RWPE1 (cell line): ENCODE measurements at regions not wholly inside any gene's neighbourhood (a gene's known extent, or its start where the extent isn't known, plus 50 kb on each side); places are given as distances from the start of the nearest gene placed in this dataset.

ENCODE experiments used
- CTCF ChIA-PET: fragments of 350-600 bp; sonication (Branson Sonifier 250); formaldehyde crosslinking; extraction: SDS; loops from one replicate; lab custom pipeline; 2021; lab: Yijun Ruan, JAX
- POLR2A ChIA-PET: fragments of 400-600 bp; formaldehyde crosslinking; extraction: SDS; loops from one replicate; lab custom pipeline; 2020; ENCODE audit warnings: antibody characterized with exemption; ENCODE audit not compliant: low non-redundant PET; lab: Yijun Ruan, JAX
- DNase-seq: peaks from one replicate; pipeline ENCODE4 v3.0.0; 2012; ENCODE audit warnings: low spot score
- H3K27ac ChIP-seq: fragments of 450-650 bp; 2 replicates; pipeline ENCODE4 v1.5.1; 2017
- CTCF ChIP-seq: fragments of 450-650 bp; conservative IDR thresholded peaks from 2 replicates; pipeline ENCODE4 v1.5.1; 2017; ENCODE audit warnings: low read depth, mild to moderate bottlenecking

- DNase-seq, result no peak
- ChIA-PET POLR2A (no interaction called here), CTCF (no interaction called here)
- no peak for TF ChIP-seq CTCF
- H3K27ac ChIP-seq, result no peak overlapping the region
These were observed 284.5 kb downstream of the ZNF608 start for GRCh38 chr5:124461941-124462340.

GRCh38 chr5:124461157-124461556, 285.3 kb downstream of the ZNF608 start:
- ChIA-PET CTCF (no interaction called here), POLR2A (no interaction called here)
- H3K27ac ChIP-seq, result no peak overlapping the region
- TF ChIP-seq CTCF, result no peak
- no peak for DNase-seq

GRCh38 chr5:124460642-124461041, 285.8 kb downstream of the ZNF608 start:
- H3K27ac ChIP-seq, result no peak overlapping the region
- POLR2A ChIA-PET, result no interaction called here
- CTCF ChIA-PET, result no interaction called here
- DNase-seq, result no peak
- TF ChIP-seq CTCF, result no peak

GRCh38 chr5:124459984-124460383, 286.5 kb downstream of the ZNF608 start:
- TF ChIP-seq CTCF, result no peak
- ChIA-PET POLR2A (no interaction called here), CTCF (no interaction called here)
- no peak overlapping the region for H3K27ac ChIP-seq
- DNase-seq, result no peak

- no peak overlapping the region for H3K27ac ChIP-seq
- CTCF ChIA-PET, result interaction anchor here (0.6 kb wide), 1 partner anchor 730 kb away, joined by 3 read pairs; no protein-coding TSS in a partner anchor
- no peak for TF ChIP-seq CTCF
- DNase-seq, result no peak
- POLR2A ChIA-PET, result no interaction called here
These were observed 288.5 kb downstream of the ZNF608 start for GRCh38 chr5:124457901-124458300.

GRCh38 chr5:124457101-124457500, 289.3 kb downstream of the ZNF608 start:
- DNase-seq, result no peak
- POLR2A ChIA-PET, result no interaction called here
- no peak for TF ChIP-seq CTCF

More at GRCh38 chr5:124457101-124457500, 289.3 kb downstream of the ZNF608 start:
- no peak overlapping the region for H3K27ac ChIP-seq
- CTCF ChIA-PET, result interaction anchor here (0.6 kb wide), 1 partner anchor 130 kb away, joined by 3 read pairs; no protein-coding TSS in a partner anchor
